ENCODE measurements at regions not wholly inside any gene's neighbourhood (a gene's known extent, or its start where the extent isn't known, plus 50 kb on each side); places are given as distances from the start of the nearest gene placed in this dataset.

DNA sequence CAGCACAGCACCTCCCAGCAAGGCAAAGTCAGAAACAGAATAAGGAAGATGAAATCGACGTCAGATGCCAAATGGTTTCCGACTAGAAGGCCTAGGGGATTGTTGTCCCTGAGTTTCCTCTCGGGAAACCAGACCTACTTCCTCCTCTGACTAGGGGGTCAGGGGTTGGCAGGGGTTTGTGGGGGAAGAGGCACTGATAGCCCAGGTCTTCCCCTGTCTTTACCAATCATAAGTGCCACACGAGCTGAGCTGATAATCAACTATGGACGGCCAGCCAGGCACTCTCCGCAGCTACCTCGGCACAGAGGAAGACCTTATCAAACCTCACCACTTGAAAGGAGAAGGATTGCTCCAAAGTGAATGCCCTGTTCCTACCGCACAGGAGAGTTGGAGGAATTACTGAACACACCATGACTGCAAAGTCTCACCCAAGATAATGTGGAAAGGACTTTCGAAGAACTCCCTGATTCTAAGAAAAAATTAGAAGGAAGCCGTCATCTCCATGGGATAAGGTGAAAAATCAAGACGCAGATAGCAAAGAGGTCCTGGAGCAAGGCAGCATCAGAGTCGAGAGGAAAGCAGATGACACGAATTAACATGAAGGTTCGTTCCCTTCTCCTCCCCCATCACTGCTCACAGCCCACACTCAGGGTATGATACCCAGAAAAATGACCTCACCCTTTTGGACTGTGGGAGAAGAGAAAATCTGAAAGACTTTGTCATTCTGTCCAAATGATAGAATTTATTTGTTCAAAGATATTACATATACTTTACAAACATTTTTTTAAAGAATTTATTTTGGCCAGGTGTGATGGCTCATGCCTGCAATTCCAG lies 77.7 kb upstream of the MED13L start:
- TF ChIP-seq, protein P1, sequence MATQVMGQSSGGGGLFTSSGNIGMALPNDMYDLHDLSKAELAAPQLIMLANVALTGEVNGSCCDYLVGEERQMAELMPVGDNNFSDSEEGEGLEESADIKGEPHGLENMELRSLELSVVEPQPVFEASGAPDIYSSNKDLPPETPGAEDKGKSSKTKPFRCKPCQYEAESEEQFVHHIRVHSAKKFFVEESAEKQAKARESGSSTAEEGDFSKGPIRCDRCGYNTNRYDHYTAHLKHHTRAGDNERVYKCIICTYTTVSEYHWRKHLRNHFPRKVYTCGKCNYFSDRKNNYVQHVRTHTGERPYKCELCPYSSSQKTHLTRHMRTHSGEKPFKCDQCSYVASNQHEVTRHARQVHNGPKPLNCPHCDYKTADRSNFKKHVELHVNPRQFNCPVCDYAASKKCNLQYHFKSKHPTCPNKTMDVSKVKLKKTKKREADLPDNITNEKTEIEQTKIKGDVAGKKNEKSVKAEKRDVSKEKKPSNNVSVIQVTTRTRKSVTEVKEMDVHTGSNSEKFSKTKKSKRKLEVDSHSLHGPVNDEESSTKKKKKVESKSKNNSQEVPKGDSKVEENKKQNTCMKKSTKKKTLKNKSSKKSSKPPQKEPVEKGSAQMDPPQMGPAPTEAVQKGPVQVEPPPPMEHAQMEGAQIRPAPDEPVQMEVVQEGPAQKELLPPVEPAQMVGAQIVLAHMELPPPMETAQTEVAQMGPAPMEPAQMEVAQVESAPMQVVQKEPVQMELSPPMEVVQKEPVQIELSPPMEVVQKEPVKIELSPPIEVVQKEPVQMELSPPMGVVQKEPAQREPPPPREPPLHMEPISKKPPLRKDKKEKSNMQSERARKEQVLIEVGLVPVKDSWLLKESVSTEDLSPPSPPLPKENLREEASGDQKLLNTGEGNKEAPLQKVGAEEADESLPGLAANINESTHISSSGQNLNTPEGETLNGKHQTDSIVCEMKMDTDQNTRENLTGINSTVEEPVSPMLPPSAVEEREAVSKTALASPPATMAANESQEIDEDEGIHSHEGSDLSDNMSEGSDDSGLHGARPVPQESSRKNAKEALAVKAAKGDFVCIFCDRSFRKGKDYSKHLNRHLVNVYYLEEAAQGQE (IDR thresholded peaks at IDR 0.05; ENCODE audit: insufficient read depth in 1 of 2, low read depth in 2 of 2, low read length in 1 of 2) = no peak
- no peak for TF ChIP-seq POLR2AphosphoS5 (IDR thresholded peaks at IDR 0.05; ENCODE audit: low read depth, low read length)

Data from Panc1 (cell line).